ENCODE measurements at regions not wholly inside any gene's neighbourhood (a gene's known extent, or its start where the extent isn't known, plus 50 kb on each side); places are given as distances from the start of the nearest gene placed in this dataset.
A peak's percentile ranks its signal among the peaks of the same experiment; 100 is the strongest.
"Not testable (repeated sequence)": the region's sequence is repeated elsewhere in the genome, so short reads cannot be mapped to it uniquely, and the experiment has no call there.

DNA sequence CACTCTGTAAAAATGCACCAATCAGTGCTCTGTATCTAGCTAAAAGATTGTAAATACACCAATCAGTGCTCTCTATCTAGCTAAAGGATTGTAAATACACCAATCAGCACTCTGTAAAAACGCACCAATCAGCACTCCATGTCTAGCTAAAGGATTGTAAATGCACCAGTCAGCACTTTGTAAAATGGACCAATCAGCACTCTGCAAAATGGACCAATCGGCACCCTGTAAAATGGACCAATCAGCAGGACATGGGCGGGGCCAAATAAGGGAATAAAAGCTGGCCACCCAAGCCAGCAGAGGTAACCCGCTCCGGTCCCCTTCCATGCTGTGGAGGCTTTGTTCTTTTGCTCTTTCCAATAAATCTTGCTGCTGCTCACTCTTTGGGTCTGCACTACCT, 140.7 kb downstream of the ELOVL4 start:
- not testable (repeated sequence) for DNase-seq

DNA sequence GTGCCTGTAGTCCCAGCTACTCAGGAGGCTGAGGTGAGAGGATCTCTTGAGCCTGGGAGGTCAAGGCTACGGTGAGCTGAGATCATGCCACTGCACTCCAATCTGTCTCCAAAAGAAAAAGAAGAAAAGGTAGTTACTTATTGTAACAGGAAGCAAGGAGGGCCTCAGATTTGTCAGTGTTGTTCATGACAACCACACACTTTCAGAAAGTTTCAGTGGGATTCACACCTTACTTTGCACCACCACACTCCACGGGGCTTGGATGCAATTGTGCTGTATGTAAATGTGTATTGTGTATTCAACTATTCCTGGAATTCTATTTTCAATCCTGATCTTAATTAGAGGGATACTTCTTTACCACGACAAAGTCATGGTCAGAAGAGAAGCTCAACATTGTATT, 142.6 kb downstream of the ELOVL4 start:
- DNase-seq: no peak

DNA sequence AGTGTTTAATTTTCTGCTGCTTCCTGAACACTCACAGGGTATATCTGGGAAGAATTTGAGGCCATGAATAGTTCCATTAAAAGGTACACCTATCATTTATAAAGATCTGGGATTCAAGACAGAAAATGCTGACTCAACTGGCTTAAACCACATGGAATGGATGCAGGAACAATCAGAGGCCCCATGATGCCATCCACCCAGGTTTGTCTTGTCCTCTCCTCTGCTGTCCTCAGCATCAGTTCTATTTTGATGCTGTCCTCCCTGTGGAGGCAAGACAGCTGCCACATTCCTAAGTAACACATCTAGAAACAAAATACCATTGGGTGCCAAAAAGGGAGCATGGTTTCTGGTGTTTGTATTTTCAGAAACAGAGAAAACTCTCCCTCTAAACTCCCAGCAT, 143.4 kb downstream of the ELOVL4 start:
- no peak for DNase-seq

- no peak for DNase-seq
Measured at GRCh38 chr6:79802657-79803300, 144.6 kb downstream of the ELOVL4 start.

- no peak for DNase-seq
Measured at GRCh38 chr6:79801362-79801761, 146.0 kb downstream of the ELOVL4 start.

DNA sequence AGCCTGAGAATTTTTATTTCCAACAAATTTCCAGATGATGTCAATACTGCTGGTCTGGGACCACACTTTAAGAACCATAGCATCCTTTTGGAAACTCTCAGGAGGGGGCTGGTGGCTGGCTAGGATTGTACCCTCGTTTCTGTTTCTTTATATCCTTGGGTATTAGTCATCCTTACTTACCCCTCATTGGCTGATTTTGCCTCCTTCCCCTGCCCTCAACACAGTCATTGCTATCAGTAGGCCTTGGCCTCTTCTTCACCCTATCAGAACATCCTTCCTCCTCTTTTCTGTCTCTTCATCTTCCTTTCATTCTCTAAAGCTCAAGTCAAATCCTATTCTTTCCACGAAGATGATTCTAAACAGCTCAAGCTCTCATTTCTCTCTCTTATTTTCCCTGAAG, 148.5 kb downstream of the ELOVL4 start:
- no peak for DNase-seq

- DNase-seq: no peak
Measured at GRCh38 chr6:79797912-79798311, 149.4 kb downstream of the ELOVL4 start.

DNA sequence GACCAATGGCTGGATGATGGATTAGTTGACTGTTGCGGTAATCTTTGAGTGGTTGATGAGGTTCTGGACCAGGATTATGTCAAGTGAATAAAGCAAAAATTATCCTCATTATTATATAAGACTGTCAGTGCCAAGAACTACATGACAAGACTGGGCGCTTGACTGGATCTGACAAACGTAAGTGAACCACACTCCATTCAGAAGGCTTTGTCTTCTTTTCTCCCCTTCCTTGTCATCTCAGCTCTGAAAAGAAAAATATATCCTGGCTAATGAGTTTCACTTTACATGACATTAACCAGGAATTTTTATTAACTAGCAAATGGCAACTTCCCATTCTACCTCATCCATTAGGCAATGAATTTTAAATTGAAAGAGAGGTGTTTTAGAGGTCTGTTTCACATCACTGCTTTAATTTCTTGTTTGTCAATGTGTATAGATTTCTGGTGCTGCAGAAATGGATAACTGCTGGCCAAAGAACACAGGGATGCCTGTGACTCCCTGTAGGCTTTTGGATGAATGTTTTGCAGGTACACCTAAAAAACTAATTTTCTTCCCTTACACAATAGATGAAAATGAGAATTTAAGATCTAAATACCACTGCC, 150.1 kb downstream of the ELOVL4 start:
- no peak for DNase-seq

DNA sequence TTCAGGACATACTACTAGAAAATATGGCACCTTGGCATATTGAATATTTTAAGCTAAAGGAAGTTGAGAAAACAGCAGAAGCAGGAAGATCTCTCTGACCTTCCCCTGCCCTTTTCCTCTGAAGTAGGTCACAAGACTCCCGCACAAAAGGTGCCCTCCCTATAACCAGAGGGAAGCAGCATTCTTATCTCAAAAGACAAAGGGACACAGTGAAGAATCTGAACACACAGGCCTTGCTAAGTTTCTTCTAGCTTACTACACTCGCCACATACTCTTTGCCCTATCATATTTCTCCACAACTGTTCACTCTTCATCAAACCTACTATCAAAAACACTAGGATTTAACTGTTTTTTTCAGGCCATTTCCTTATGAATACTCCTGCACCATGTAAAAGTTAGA, 151.2 kb downstream of the ELOVL4 start:
- DNase-seq: no peak

GRCh38 chr6:79789896-79790295, 157.5 kb downstream of the ELOVL4 start:
- no peak for DNase-seq

DNA sequence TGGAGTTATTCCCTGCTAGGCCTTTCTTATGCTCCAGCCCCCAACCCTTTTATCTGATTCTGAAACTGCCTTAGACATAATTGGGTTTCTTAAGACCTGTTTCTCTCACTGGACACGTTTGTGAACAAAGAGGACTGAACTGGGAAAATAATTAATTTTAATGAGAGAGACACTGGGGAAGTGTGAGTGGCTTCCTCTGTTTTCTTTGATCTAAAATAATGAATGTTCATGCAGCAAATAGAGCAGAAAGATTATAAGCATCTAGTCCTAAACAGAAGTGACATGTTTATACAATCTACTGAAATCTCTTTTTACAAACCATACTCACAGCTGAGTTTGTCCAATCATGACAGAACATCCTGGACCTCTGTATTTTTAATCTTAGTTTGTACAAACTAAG, 157.6 kb downstream of the SH3BGRL2 start:
- no peak for DNase-seq

- DNase-seq: no peak
Measured at GRCh38 chr6:79787626-79788025, 156.5 kb downstream of the SH3BGRL2 start.

GRCh38 chr6:79784395-79784753, 153.2 kb downstream of the SH3BGRL2 start:
- DNase-seq: no peak

GRCh38 chr6:79783670-79784394, 152.7 kb downstream of the SH3BGRL2 start:
- no peak for DNase-seq

DNA sequence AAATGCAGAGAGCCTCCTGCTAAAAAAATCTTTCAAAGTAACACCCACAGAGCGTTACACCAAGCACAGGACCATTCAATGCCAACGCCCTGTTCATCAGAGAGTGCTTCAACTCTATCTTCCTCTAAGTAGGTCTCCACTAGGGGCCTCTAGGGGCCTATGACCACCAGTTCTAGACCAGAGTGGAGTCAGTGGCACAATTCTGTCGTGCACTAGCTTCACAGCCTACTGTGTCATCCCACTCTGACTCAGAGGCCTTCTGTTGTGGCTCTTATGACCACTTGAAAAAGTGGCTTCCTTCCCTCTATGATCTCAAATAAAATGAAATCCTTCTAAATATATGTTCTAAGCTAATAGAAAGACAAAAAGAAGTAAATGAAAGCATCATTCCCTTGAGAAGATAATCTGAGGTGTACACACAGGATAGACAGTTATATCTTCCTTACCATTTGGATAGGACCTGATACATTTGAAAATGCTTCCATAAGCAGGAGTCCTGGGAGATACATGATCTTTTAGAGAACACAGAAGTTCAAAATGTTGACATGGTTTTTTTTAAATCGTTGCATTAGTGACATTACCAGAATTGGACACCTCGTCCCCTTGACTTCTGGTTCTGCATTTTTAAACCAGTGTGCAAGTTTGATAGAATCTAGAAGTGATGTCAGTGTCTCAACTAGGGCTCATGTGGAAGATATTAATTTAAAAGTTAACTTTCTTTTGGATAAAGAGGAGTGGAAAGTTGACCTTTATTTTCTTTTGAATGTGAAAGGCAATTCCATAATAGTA, 151.9 kb downstream of the SH3BGRL2 start:
- DNase-seq: no peak

DNA sequence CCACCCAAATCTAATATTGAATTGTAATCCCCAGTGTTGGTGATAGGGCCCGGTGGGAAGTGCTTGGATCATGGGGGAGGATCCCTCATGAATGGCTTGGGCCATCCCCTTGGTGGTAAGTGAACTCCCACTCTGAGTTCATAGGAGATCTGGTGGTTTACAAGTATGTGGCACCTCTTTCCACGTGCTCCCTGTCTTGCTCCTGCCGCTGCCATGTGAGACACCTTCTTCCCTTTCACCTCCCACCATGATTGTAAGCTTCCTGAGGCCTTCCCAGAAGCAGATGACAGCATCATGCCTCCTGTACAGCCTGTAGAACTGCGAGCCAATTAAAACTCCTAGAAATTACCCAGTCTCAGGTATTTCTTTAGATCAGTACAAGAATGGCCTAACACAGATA, 150.8 kb downstream of the SH3BGRL2 start:
- no peak for DNase-seq

DNA sequence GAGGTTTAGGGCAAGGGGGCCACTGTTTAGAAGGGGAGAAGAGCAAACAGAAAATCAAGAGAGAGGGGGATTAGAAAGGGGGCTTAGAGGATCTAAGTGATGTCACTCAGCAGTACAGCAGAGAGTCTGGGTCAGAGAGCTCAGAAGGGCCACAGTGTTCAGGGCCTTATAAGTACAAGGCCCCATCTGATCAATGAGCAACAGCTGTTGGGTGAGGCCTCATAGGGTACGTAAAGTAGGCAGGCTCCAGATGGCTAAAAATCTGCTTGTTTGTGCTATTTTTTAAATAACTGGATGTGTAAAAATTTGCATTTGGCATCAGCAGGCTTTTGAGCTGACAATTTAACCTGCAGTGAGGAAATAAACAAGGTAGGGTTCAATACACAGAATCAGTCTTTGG, 149.8 kb downstream of the SH3BGRL2 start:
- no peak for DNase-seq

GRCh38 chr6:79778816-79779215, 147.7 kb downstream of the SH3BGRL2 start:
- no peak for DNase-seq

- DNase-seq: peak; percentile 86
Measured at GRCh38 chr6:79777713-79778579, 146.8 kb downstream of the SH3BGRL2 start.

GRCh38 chr6:79776076-79776475, 144.9 kb downstream of the SH3BGRL2 start:
- DNase-seq: no peak

DNA sequence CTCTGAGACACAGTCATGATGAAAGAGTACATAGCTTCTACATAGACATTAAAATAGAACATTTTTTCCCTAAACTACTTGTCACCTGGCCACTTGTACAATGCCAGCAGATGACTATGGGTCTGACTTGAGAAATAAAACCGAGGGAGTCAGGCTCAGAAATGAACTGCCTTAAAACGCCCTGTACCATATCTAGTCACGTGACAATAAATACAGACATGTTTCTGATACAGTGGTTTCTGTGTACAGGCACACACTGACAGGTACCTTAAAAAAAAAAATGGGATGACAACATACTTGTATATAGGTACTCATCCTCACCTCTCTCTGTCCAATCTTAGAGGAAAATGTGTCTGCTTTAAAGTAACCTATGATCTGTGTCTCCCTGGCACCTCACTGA, 144.1 kb downstream of the SH3BGRL2 start:
- no peak for DNase-seq

- DNase-seq: no peak
Measured at GRCh38 chr6:79764747-79765146, 133.6 kb downstream of the SH3BGRL2 start.

GRCh38 chr6:79763301-79763700, 132.2 kb downstream of the SH3BGRL2 start:
- DNase-seq: no peak
